GM19023 (cell line): ENCODE measurements at regions not wholly inside any gene's neighbourhood (a gene's known extent, or its start where the extent isn't known, plus 50 kb on each side); places are given as distances from the start of the nearest gene placed in this dataset.
A peak's percentile ranks its signal among the peaks of the same experiment; 100 is the strongest.
"Not testable (repeated sequence)": the region's sequence is repeated elsewhere in the genome, so short reads cannot be mapped to it uniquely, and the experiment has no call there.

ENCODE experiments used
- ATAC-seq: cut with Tn5 transposase; IDR thresholded peaks from one replicate; pipeline ENCODE4 v1.9.1; 2021; ENCODE audit warnings: mild to moderate bottlenecking, moderate library complexity; ENCODE audit not compliant: unreplicated experiment

DNA sequence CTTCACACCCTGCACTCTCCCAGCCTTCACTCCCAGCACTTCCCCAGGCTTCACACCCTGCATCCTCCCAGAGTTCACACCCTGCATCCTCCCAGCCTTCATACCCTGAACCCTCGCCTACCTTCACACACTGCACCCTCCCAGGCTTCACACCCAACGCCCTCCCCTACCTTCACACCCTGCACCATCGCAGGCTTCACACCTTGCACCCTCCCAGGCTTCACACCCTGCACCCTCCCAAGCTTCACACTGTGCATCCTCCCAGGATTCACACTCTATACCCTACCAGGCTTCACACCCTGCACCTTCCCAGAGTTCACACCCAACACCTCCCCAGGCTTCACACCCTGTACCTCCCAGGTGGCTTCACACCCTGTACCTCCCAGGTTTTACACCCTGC is 448.7 kb upstream of the MYT1L start:
- ATAC-seq: no peak

GRCh38 chr2:2777876-2778275 is 446.8 kb upstream of the MYT1L start:
- ATAC-seq: no peak

GRCh38 chr2:2777213-2777612 is 446.1 kb upstream of the MYT1L start:
- no peak for ATAC-seq

GRCh38 chr2:2775018-2775417 is 443.9 kb upstream of the MYT1L start:
- ATAC-seq: no peak

GRCh38 chr2:2773692-2774091 is 442.6 kb upstream of the MYT1L start:
- no peak for ATAC-seq

DNA sequence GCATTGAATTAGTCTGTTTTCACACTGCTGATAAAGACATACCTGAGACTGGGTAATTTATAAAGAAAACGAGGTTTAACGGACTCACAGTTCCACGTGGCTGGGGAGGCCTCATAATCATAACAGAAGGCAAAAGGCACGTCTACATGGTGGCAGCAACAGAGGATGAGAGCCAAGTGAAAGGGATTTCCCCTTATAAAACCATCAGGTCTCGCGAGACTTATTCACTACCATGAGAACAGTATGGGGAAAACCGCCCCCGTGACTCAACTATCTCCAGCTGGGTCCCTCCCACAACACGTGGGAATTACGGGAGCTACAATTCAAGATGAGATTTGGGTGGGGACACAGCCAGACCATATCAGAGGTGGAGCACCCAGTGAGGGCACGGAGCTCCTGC is 442.0 kb upstream of the MYT1L start:
- not testable (repeated sequence) for ATAC-seq

DNA sequence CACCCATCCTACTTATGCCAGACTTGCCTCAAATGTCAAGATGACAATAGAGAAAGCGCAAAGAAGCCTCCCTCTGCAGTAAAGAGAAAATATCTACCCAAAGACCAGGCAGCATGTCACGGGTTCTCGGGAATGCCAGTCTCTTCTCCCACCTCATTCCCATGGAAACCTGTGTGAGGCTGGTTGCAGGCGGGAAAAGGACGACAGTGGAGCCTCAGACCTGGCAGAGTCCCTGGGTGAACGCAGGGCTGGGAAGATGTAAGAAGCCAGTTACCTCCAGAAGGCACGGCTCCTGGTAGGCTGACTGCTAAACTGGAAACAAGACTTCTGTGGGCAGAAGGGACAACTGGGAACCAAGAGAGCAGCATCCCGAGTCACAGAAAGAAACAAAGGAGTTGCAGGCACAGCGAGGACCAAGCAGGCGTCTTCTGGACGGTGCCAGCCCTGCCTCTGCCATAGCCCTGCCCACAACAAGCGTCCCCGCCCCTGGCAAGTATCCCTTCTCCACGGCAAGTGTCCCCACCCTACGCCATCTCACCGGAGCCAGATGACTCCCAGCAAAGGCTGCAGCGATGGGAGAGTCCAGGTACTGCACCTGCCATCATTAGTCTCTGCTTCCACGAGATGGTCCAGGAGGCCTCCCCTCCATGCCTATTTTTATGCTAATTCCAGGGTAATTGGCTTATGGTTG is 440.8 kb upstream of the MYT1L start:
- ATAC-seq: no peak

DNA sequence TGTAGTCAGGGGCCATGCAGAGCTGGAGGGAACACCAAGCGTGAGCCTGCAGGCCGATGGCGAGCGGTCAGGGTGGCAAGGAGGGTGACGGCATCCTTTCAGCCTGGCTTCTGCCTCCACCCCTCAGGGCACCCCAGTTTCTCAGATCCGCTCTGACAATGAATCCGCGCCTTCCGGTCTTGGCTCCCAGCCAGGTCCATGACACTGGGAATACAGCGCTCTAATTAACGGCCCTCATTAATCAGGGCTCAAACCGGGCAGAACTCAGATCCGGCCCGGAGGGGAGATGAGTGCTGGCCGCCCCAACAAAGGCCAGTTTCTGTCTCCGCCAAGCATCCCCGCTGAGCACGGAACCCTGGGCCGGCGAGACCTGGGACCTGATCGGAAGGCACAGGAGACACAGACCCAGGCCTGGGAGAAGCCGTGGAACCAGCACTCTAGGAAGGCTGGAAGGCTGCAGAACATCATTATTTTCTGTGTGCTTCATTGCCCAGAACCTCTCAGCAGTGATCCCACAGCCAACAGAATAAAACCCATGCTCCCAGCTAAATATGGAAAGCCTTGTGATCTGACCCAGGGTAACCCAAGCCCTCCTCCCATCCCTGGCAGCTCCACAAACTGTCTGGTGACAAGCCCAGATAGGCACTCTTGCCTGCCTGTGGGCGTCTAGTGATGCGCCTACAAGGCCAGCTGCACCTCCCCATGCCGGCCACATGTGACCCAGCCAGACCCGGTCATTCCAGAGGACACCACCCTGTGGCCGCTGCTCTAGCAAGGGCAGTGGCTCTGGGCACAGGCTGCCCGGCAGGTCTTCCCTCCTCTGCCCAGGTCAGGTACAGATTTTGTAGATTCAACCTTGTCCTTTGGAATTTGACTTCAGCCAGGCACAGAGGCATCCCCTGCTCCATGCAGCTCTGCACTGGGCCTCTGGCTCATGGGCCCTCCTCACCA is 438.7 kb upstream of the MYT1L start:
- ATAC-seq: no peak

DNA sequence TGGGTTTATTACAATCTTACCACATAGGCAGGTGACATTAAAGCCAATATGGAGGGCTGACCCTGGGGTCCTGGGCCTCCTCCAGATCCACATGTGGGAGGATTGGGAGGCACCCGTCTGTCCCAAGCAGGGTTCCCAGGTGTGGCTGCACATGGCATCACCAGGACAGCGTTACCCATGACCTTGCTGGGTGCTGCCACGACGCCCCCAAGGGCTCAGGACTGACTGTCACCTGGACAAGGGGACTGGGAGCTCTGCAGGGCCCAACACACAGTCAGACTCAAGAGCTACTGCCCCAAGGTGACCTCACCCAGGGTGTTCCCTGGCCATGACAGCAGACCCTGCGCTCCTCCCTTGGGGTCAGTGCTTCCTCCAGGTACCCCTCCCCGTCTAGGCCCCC is 437.4 kb upstream of the MYT1L start:
- no peak for ATAC-seq

GRCh38 chr2:2767837-2768236 is 436.8 kb upstream of the MYT1L start:
- ATAC-seq: no peak

DNA sequence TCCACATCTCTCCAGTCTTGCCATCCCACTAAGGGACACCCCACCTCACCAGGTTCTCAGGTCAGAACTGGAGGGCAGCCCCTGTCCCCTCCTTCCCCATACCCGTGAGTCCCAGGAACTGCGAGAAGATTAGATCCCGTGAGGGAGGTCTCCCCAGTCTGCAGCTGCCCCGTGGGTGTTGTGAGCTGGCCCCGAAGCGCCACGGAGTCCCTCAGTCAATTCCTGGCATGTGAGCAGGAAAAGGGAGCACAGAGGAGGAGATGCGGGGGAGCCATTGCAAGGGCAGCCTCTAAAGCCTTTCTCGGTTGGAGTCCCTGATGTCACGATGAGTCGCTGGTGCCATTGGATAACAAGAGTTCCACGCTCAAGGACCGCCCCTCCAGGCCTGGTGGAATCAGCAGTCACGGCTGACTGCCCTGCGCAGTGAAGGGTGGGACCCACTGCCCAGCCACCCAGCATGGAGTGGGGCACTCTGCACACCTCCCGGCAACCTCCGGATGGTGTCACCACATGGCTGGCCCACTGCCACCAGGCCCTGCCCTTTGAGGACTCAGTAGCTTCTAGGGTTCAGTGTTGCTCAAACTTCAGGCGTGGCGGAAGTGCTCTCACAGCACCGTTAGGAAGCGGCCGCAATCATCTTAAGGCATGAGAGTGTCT is 434.9 kb upstream of the MYT1L start:
- no peak for ATAC-seq

DNA sequence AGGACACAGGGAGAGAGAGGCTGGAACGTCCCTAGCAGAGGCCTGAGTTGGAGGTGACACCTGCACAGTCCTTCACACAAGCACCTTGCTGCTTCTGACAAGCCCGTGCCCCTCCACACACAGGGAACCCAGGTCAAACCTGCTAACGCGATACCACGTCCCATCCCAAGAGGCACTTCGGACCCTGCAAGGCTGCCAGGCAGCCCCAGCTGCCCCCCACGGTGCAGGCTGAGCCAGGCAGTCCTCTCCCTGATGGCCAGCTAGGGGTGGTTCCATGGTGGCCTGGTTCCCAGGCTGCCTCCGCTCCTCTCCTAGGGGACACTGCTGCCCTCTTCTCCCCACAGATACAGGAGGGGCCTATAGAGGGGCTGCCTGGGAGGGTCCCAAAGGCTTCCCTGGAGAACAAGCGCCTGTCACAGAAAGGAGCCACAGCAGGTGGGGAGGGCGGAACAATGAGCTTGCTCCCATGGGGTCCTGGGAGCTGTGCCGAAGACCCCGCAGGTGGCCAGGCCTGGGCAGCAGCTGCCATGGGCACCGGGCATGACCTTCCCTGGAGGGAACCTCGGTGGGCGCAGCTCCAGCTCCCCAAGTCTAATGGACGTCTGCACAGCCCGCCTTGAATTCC is 434.2 kb upstream of the MYT1L start:
- ATAC-seq: no peak

- no peak for ATAC-seq
Observed at GRCh38 chr2:2764739-2765138, 433.7 kb upstream of the MYT1L start.

DNA sequence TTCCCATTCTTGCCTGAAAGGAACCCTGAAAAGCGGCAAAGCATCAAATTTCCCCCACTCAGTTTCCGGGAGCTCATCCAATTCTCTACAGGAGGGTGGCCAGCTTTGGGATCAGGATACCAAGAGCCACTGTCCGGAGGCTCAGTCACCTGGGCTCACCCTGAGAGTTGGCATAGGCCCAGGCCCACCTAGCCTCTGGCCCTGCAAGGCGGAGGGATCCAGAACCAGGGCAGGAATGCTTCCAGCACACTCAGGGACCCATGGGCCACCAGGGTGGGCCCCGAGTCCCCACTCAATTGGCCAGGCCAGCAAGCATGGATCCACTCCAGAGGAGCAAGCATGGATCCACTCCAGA is 432.9 kb upstream of the MYT1L start:
- ATAC-seq: no peak

DNA sequence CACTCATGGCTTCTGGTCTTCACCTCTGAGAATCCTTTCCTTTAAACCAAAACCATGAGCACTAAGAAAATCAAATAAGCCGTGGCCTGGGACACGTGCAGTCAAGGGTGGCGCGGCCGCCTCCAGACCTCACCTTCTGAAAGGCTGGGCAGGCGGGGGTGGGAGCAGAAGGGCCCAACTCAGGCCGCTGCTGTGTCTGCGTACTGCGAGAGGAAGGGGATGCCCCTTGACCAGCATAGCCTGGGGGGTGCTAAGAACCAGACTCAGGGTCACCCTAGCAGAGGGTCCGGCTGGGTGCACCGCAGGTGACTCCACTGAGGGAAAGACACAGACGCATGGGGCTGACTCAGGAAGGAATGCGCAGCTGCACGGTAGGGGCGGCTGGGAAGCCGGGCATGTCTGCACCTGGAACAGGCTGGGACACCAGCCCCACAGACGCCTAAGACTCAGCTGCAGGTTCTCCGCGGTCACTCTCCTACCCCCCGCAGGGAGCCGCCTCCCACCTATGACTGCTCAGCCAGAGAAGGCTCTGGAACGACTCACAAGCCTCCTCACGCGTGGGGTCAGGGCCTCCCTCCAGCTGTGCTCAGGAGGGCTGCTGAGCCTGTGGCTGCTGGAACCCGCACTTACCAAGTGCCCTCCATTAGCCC is 432.4 kb upstream of the MYT1L start:
- no peak for ATAC-seq

- no peak for ATAC-seq
Observed at GRCh38 chr2:2762913-2763312, 431.8 kb upstream of the MYT1L start.

GRCh38 chr2:2762166-2762908 is 431.3 kb upstream of the MYT1L start:
- ATAC-seq: no peak

- no peak for ATAC-seq
Observed at GRCh38 chr2:2758793-2759367, 427.8 kb upstream of the MYT1L start.

- peak; percentile 69 for ATAC-seq
Observed at GRCh38 chr2:2757764-2758163, 426.7 kb upstream of the MYT1L start.

DNA sequence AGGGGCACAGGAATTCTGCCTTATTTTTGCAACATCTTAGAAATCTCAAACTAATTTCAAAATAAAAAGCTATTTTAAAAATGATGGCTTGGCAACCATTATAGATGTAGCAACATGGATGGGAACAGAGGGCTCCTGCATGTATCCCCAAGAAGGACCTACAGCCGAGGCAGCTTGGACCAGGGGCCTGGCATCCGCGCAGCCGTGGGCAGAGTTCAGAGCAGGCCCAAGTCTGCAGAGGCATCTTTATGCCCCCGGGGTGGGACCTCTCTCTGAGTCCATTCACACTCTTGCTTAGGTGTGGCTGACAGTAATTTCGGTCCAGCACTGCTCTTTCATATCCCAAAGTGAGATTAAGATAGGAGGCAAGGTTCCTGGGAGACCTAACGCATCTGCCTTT is 425.8 kb upstream of the MYT1L start:
- ATAC-seq: no peak
